PC-3 (cell line): ENCODE measurements at regions not wholly inside any gene's neighbourhood (a gene's known extent, or its start where the extent isn't known, plus 50 kb on each side); places are given as distances from the start of the nearest gene placed in this dataset.

Source experiments
- ATAC-seq: fragments of 200-7000 bp; cut with Tn5 transposase; 2 replicates; pipeline ENCODE4 v1.9.1; 2020; ENCODE audit warnings: mild to moderate bottlenecking, moderate library complexity
- BruUV-seq: library from RNA; stranded (reverse); fragments of 400-500 nt; replicated peaks from 2 replicates; lab custom pipeline; 2021; lab: Mats Ljungman, UMichigan
- CTCF ChIA-PET: fragments of 300-600 bp; sonication (Branson Sonifier 250); formaldehyde crosslinking; loops from one replicate; lab custom pipeline; 2022; ENCODE audit warnings: antibody characterized with exemption; lab: Charles Lee
- POLR2A ChIA-PET: fragments of 300-600 bp; sonication (Branson Sonifier 250); formaldehyde crosslinking; loops from one replicate; lab custom pipeline; 2022; ENCODE audit warnings: antibody characterized with exemption; ENCODE audit not compliant: unreplicated experiment; lab: Charles Lee
- DNase-seq: peaks from one replicate; pipeline ENCODE4 v3.0.0-alpha.2; 2015
- H2AFZ ChIP-seq: fragments of 300-600 bp; sonication (generic); 2 replicates; pipeline ENCODE4 v1.6.0; 2016; ENCODE audit warnings: antibody characterized with exemption, low read length
- H3F3A ChIP-seq: fragments of 300-600 bp; sonication (generic); one replicate; pipeline ENCODE4 v1.6.0; 2017; ENCODE audit warnings: antibody characterized with exemption, low read length, control low read depth, mild to moderate bottlenecking; ENCODE audit not compliant: unreplicated experiment
- H3K27ac ChIP-seq: fragments of 300-600 bp; sonication (generic); 2 replicates; pipeline ENCODE4 v1.5.1; 2016; ENCODE audit warnings: mild to moderate bottlenecking, low read length
- H3K27me3 ChIP-seq: fragments of 300-600 bp; sonication (generic); 2 replicates; pipeline ENCODE4 v1.6.1; 2016; ENCODE audit warnings: low read length, mixed read lengths
- H3K36me3 ChIP-seq: fragments of 300-600 bp; sonication (generic); 2 replicates; pipeline ENCODE4 v1.6.1; 2016; ENCODE audit warnings: low read depth, mixed run types, low read length, mixed read lengths
- H3K4me1 ChIP-seq: fragments of 300-600 bp; sonication (generic); 2 replicates; pipeline ENCODE4 v1.5.1; 2016; ENCODE audit warnings: low read length; ENCODE audit not compliant: insufficient read depth
- H3K4me2 ChIP-seq: fragments of 300-600 bp; sonication (generic); 2 replicates; pipeline ENCODE4 v1.6.0; 2016; ENCODE audit warnings: low read length
- H3K4me3 ChIP-seq: fragments of 300-600 bp; sonication (generic); 2 replicates; pipeline ENCODE4 v1.5.1; 2016; ENCODE audit warnings: mild to moderate bottlenecking, low read length, mixed read lengths
- H3K79me2 ChIP-seq: fragments of 300-600 bp; sonication (generic); 2 replicates; pipeline ENCODE4 v1.6.1; 2017; ENCODE audit warnings: low read length, mixed read lengths
- H3K9ac ChIP-seq: fragments of 300-600 bp; sonication (generic); 2 replicates; pipeline ENCODE4 v1.6.0; 2016; ENCODE audit warnings: mild to moderate bottlenecking, low read length
- H3K9me2 ChIP-seq: fragments of 300-600 bp; sonication (generic); replicated peaks from 2 replicates; pipeline ENCODE4 v1.6.1; 2016; ENCODE audit warnings: mixed run types, low read length, mixed read lengths
- H3K9me3 ChIP-seq: fragments of 300-600 bp; sonication (generic); 2 replicates; pipeline ENCODE4 v1.6.1; 2016; ENCODE audit warnings: low read length, mixed read lengths
- H4K20me1 ChIP-seq: fragments of 300-600 bp; sonication (generic); 2 replicates; pipeline ENCODE4 v1.6.1; 2016; ENCODE audit warnings: low read length, mixed read lengths
- CTCF ChIP-seq: fragments of 300-600 bp; sonication (generic); conservative IDR thresholded peaks from 2 replicates; pipeline ENCODE4 v1.5.1; 2017; ENCODE audit warnings: antibody characterized with exemption, low read depth, mild to moderate bottlenecking, low read length
- EZH2 ChIP-seq: fragments of 300-600 bp; sonication (generic); IDR thresholded peaks from one replicate; pipeline ENCODE4 v1.6.1; 2017; ENCODE audit warnings: antibody characterized with exemption, mild to moderate bottlenecking, low read length; ENCODE audit not compliant: unreplicated experiment
- EZH2phosphoT487 ChIP-seq: fragments of 300-600 bp; sonication (generic); IDR thresholded peaks from 2 replicates; pipeline ENCODE4 v1.6.1; 2018; ENCODE audit warnings: mild to moderate bottlenecking, antibody characterized with exemption, low read length, borderline replicate concordance
- intact Hi-C: fragments of 100-400 bp; cut with micrococcal nuclease; formaldehyde crosslinking; loops from 2 replicates; pipeline ENCODE4 v1.9.0; 2023

DNA sequence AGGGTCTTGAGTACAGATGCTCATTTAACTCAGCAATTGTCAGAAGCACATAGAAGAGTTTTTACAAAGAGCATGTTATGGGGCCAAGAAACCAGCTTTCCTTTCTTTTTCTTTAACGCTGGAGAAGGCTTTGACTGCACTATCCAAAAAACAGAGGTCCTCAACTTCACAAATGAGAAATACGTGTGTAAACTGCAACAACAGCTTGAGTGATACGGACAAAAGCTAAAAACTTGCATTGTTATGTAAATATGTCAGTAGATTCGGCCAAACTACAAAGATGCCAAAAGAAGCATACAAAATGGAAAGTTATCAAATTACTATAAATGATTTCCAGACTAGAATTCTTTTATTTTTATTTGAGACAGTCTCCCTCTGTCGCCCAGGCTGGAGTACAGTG, 62.4 kb upstream of the C10orf90 start:
- ChIA-PET CTCF (no interaction called here), POLR2A (no interaction called here)
- Histone ChIP-seq H3K4me3 (no peak overlapping the region), H2AFZ (no peak overlapping the region), H4K20me1 (no peaks in the 10 kb centered on the region), H3K9ac (no peak overlapping the region), H3K79me2 (no peaks in the 10 kb centered on the region), H3K9me2 (no peaks in the 10 kb centered on the region), H3K27ac (no peak overlapping the region), H3F3A (no peaks in the 10 kb centered on the region), H3K27me3 (no peaks in the 10 kb centered on the region), H3K9me3 (no peaks in the 10 kb centered on the region), H3K4me1 (no peaks in the 10 kb centered on the region), H3K36me3 (no peaks in the 10 kb centered on the region), H3K4me2 (no peak overlapping the region)
- no TSS peak for BruUV-seq
- TF ChIP-seq CTCF (no peak), EZH2phosphoT487 (no peak), EZH2 (no peak)
- no peak for ATAC-seq
- no peak for DNase-seq
- intact Hi-C loops, result no loop called here

- DNase-seq (no peak), ATAC-seq (no peak)
- no peaks in the 10 kb centered on the region for H3K9me3 ChIP-seq
- BruUV-seq, result no TSS peak
- H3K4me3 ChIP-seq, result no peak overlapping the region
- no peaks in the 10 kb centered on the region for H3K36me3 ChIP-seq
- ChIA-PET POLR2A (no interaction called here), CTCF (no interaction called here)
- H3K4me1 ChIP-seq, result no peaks in the 10 kb centered on the region
- H3K9ac ChIP-seq, result no peak overlapping the region
- TF ChIP-seq CTCF (no peak), EZH2phosphoT487 (no peak), EZH2 (no peak)
- H3K79me2 ChIP-seq, result no peaks in the 10 kb centered on the region
- H4K20me1 ChIP-seq, result no peaks in the 10 kb centered on the region
- no peaks in the 10 kb centered on the region for H3K9me2 ChIP-seq
- H3K27me3 ChIP-seq, result no peaks in the 10 kb centered on the region
- H3F3A ChIP-seq, result no peaks in the 10 kb centered on the region
- intact Hi-C loops, result no loop called here
- no peak overlapping the region for H2AFZ ChIP-seq
- no peak overlapping the region for H3K4me2 ChIP-seq
- no peak overlapping the region for H3K27ac ChIP-seq
Measured at GRCh38 chr10:126734015-126734414, 63.5 kb upstream of the C10orf90 start.

GRCh38 chr10:126734967-126735366, 64.5 kb upstream of the C10orf90 start:
- ATAC-seq, result no peak
- Histone ChIP-seq H3K36me3 (no peaks in the 10 kb centered on the region), H3K4me1 (no peaks in the 10 kb centered on the region), H3K9me2 (no peaks in the 10 kb centered on the region), H4K20me1 (no peaks in the 10 kb centered on the region), H3K4me3 (no peak overlapping the region), H3K4me2 (no peak overlapping the region), H3K79me2 (no peaks in the 10 kb centered on the region), H3K27me3 (no peaks in the 10 kb centered on the region), H2AFZ (no peak overlapping the region), H3K9me3 (no peaks in the 10 kb centered on the region), H3K27ac (no peak overlapping the region), H3F3A (no peaks in the 10 kb centered on the region), H3K9ac (no peak overlapping the region)
- intact Hi-C loops, result no loop called here
- BruUV-seq, result no TSS peak
- no peak for DNase-seq
- ChIA-PET POLR2A (no interaction called here), CTCF (no interaction called here)
- TF ChIP-seq EZH2phosphoT487 (no peak), CTCF (no peak), EZH2 (no peak)
